ENCODE measurements at regions not wholly inside any gene's neighbourhood (a gene's known extent, or its start where the extent isn't known, plus 50 kb on each side); places are given as distances from the start of the nearest gene placed in this dataset.

DNA sequence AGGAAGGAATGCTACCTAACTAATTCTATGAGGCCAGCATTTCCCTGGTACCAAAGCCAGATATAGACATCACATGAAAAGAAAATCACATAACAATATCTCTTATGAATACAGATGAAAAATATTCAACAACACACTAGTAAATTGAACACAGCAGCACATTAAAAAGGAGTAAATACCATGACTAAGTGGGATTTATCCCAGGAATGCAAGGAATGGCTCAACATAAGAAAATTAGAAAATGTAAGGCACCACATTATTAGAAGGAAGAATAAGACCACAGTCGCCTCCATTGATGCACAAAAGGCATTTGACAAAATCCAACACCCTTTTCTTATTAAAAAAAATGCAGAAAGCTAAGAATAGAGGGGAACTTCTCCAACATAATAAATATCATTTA, 133.9 kb downstream of the TTC32 start:
- TF ChIP-seq, protein P1, sequence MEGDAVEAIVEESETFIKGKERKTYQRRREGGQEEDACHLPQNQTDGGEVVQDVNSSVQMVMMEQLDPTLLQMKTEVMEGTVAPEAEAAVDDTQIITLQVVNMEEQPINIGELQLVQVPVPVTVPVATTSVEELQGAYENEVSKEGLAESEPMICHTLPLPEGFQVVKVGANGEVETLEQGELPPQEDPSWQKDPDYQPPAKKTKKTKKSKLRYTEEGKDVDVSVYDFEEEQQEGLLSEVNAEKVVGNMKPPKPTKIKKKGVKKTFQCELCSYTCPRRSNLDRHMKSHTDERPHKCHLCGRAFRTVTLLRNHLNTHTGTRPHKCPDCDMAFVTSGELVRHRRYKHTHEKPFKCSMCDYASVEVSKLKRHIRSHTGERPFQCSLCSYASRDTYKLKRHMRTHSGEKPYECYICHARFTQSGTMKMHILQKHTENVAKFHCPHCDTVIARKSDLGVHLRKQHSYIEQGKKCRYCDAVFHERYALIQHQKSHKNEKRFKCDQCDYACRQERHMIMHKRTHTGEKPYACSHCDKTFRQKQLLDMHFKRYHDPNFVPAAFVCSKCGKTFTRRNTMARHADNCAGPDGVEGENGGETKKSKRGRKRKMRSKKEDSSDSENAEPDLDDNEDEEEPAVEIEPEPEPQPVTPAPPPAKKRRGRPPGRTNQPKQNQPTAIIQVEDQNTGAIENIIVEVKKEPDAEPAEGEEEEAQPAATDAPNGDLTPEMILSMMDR (IDR thresholded peaks at IDR 0.05) = no peak
- no peak for TF ChIP-seq POLR2A (IDR thresholded peaks at IDR 0.05)

Measured in adrenal gland (tissue), 5 donors.